Right lobe of liver (tissue), 4 donors: ENCODE measurements at regions not wholly inside any gene's neighbourhood (a gene's known extent, or its start where the extent isn't known, plus 50 kb on each side); places are given as distances from the start of the nearest gene placed in this dataset.

Source experiments
- CTCF ChIP-seq, 4 donors: fragments of 200-600 bp in 3 of 4; fragments of 450-650 bp in 1 of 4; IDR thresholded peaks; one replicate each; pipeline versions ENCODE4 v1.5.1 to v1.8.0; 2016 to 2022; ENCODE audit warnings: antibody characterized with exemption in 4 of 4, mild to moderate bottlenecking in 2 of 4
- POLR2A ChIP-seq: fragments of 450-650 bp; IDR thresholded peaks from one replicate; pipeline ENCODE4 v1.6.1; 2017; ENCODE audit warnings: antibody characterized with exemption, mild to moderate bottlenecking
- donor health status: DM: no; HTN: no; CAD: no.
- donor health status: DM: no; HTN: no; CAD: no.
- donor health status: DM: no; HTN: yes; CAD: no.

GRCh38 chr16:88331989-88332920 lies 50.5 kb upstream of the ZNF469 start:
- TF ChIP-seq CTCF (IDR thresholded peaks at IDR 0.05) (no peak), POLR2A (no peak)
